GM18909 (cell line): ENCODE measurements at regions not wholly inside any gene's neighbourhood (a gene's known extent, or its start where the extent isn't known, plus 50 kb on each side); places are given as distances from the start of the nearest gene placed in this dataset.
"Not testable (repeated sequence)": the region's sequence is repeated elsewhere in the genome, so short reads cannot be mapped to it uniquely, and the experiment has no call there.

Experiments used
- ATAC-seq: cut with Tn5 transposase; IDR thresholded peaks from one replicate; pipeline ENCODE4 v1.9.1; 2021; ENCODE audit warnings: mild to moderate bottlenecking; ENCODE audit not compliant: unreplicated experiment, poor library complexity

- not testable (repeated sequence) for ATAC-seq
These were observed 570.8 kb downstream of the ZWINT start for GRCh38 chr10:55790276-55790675.

DNA sequence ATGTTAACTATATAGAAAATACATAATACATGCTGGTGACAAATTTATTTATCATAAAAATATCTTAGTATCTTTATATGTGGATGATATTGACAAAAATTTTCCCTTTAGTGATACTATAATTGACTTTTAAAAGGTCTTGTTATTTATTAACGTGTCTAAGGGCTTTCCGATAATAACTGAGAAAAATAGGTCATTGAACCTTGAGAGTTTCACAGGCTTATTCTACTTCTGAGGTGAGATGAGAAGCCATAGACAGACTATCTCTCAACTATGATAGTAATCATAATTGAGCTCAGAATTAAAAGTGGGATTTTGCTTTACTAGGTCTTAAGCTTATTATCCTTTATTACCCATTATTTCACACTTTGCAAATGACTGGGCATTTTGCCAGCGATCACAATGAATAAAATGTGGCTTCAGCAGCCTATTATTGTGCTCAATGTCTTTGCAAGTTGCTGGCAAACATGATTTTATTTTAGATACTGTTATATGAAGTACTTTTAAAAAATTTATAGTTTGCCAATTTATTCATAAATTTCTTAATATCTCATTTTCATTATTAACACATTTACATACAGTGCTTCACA lies 574.5 kb downstream of the ZWINT start:
- ATAC-seq = no peak

DNA sequence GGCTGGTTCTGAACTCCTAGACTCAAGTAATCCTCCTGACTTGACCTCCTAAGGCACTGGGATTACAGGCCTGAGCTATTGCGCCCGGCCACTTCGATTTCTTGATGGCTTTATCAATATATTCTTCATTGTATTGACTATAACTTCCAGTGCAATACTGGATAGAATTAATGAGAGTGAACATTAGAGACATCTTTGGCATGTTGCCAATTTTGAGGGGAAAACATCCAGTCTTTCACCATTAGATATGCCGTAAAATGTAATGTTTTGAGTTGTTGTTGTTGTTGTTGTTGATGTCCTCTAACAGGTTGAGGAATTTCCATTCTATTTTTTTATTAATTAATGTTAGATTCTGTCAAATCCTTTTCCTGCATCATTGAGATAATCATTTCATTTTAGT lies 578.9 kb downstream of the ZWINT start:
- ATAC-seq = no peak

DNA sequence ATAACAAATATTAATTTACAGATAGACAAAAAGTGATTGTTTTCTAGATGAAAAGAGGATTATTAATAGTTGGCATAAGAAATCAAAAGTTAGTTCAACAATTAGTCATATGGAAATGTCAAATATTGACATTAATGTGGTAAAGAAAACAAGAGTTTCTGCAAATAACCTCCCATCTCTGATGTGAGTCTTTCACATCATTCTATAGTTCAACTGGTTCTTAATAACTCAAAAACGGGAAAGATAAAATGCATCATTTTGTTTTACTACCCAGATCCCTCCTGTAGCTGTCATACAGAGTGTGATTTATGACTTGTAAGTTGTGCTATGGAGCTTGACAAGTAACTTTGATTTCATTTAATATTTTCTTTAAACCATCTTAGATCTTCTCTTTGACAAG lies 594.8 kb downstream of the ZWINT start:
- ATAC-seq = no peak

- no peak for ATAC-seq
These were observed 610.6 kb downstream of the ZWINT start for GRCh38 chr10:55750458-55750857.

DNA sequence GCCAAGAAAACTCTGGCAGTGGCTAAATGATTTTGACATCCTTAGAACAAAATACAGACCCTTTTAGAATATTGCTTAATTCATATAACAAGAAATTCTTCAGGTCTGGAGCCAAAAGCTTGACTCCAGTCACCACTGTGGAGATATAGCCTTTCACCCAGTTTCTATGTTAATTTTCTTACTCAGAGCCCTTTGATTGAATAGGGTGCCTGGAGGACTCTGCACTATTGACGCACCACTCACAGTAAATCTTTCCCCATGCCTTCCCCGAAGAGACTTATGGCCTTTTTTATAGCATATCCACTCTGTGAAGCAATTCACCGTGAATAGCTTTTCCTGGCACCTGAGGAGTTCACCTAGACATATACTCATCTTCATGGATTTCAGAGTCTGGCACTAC lies 613.8 kb downstream of the ZWINT start:
- no peak for ATAC-seq

DNA sequence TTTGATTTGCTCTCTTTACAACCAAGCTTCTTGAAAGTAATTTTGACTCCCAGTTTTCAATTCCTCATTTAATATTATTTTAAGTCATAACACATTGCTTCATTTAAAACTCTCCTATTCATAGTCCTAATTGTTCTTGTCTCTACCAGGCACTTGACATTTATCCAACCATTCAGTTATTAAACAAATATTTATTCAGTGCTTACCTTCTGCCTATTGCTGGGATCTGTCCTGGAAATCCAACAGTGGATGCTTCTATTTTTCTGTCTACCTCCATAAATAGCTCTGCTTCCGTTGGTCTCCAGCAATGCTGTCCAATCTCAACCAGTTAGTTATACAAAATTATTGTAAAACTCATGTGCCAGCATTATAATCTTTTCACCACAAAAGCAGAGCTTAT lies 615.1 kb downstream of the ZWINT start:
- ATAC-seq = no peak

DNA sequence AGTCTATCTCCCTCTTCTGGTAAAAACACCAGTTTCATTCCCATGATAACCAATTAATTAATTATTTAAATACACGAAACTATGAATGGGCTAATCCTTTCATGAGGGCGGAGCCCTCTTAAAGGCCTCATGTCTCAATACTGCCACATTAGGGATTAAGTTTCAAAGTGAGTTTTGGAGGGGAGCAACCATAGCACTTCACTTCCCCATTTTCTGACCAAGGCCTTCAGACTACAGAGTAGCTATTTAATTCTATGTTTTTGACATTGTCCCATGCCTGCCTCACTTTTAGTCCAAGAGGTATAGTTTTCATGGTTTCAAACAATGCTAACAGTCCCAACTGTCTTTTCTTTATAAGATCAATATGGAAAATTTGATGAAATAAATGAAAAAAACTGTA lies 618.6 kb downstream of the ZWINT start:
- no peak for ATAC-seq

DNA sequence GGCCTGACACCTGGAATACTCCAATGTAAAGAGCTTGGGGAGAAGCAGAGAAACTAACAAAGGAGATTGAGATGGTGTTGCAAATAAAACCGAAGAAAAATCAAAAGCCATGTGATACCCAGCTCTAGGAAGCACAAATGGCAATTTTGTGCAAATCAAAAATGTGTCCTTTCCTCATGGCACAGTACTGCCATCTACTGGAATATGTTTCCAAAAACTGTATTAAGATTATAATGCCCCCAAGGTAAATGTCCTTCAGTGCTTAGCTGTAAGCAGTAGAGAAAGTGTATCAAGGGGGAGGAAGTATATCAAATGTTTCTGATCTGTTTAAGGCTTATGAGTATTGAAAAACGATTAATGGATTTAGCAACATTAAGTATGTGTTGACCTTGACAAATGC lies 620.3 kb downstream of the ZWINT start:
- peak; percentile 61 for ATAC-seq

- ATAC-seq = no peak
These were observed 620.9 kb downstream of the ZWINT start for GRCh38 chr10:55740110-55740509.

DNA sequence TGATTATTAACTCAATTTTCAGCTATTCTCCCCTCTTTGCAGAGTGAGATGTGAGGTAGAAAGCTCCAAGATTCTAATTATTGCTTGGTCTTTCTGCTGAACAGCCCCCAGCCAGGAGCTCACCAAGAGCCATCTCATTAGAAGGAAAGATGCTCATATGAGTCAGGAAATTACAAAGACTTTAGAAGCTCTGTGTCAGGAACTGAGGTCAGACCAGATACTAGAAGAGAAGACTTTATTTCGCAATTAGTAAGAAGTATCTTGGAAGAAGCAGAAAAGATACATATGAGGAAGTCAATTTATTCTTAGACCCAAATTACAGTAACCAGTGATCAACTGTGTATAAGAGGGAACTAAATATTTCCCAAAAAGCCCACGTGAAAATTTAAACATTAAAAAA lies 626.9 kb downstream of the ZWINT start:
- no peak for ATAC-seq

- ATAC-seq = no peak
These were observed 656.1 kb downstream of the ZWINT start for GRCh38 chr10:55704950-55705349.

GRCh38 chr10:55668326-55668922 lies 692.6 kb downstream of the ZWINT start:
- no peak for ATAC-seq

- ATAC-seq = no peak
These were observed 707.5 kb downstream of the ZWINT start for GRCh38 chr10:55653531-55653930.

GRCh38 chr10:55641601-55642000 lies 719.5 kb downstream of the ZWINT start:
- no peak for ATAC-seq

- ATAC-seq = peak; percentile 96
These were observed 729.9 kb downstream of the ZWINT start for GRCh38 chr10:55631071-55631654.

DNA sequence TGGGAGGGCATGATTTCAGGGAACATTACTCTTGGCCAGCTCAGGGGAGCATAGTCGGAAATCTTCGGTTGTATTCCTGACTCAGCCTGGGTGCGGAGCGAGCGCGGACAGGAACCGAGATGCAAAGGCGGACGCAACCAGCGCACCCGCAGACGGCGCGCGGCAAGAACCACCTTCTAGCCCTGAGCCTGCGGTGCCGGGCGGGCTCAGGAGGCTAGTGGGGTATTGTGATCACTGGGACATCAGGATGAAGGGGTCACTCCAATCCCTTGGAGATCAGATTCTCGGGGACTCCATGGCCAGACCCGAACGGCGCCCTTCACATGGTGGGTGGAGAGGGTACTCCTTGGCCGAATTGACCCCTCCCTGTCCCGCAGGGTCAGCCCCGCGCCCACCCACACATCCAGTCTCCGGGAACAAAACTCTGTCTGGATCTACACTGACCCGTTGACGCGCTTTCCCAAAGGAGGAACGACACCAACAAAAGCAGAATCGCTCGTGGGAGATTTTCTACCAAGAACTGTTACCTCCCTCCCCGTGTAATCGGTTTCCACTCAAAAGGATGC lies 730.5 kb downstream of the ZWINT start:
- ATAC-seq = no peak

GRCh38 chr10:55629793-55630490 lies 731.1 kb downstream of the ZWINT start:
- ATAC-seq = peak; percentile 42

DNA sequence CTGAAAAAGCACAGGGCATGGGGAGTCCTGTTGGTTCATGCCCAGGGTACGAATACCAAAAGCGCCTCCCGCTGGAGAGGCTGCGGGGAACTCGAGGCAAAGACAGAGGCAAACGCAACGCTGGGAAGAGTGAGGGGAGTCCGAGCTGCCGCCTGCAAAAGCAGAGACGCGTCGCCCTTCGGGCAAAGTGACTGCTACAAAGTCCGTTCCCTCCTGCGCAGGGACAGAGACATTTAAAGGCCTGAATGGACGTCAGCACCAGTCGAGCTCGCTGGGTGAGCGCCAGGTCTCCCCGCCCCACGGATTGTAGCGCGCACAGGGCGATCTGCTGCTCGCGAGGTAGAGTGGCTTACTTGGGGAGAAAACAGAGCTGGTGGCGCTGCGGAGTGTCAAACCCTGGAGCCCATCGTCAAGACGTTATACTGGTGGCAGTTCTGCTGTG lies 732.8 kb downstream of the ZWINT start:
- ATAC-seq = no peak

DNA sequence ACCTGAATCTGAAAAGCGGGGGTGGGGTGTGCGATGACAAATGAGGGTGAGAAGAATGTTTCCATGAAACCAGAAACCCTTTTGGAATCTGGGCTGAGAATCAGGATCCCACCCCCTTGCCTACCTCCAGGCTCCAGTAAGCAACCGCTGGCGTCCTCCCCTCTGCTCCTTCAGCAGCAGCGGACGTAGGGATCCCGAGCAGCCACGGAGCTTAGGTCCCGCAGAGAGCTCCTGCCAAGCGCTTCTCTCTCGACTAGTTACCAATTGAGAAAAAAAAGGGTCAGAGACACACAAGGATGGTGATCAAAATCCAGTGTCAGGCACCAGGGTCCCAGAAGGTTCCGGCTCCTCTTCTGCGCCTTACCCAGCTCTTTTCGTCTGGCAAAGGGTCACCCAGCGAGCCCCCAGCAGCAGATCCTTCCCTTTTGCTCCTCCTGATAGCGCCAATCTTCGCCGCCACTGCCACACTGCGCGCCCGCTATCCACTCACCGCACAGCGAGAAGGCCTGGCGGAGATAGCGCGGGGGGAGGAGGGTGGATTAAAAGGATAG lies 733.5 kb downstream of the ZWINT start:
- no peak for ATAC-seq
